Activated T-helper 17 cell treated with anti-CD3 and anti-CD28 coated beads, Interleukin-2, amount 50 U/mL, for 72 hours (primary cell): ENCODE measurements at regions not wholly inside any gene's neighbourhood (a gene's known extent, or its start where the extent isn't known, plus 50 kb on each side); places are given as distances from the start of the nearest gene placed in this dataset.
"Not testable (repeated sequence)": the region's sequence is repeated elsewhere in the genome, so short reads cannot be mapped to it uniquely, and the experiment has no call there.

Source experiments
- ATAC-seq: fragments of 150-1000 bp; cut with Tn5 transposase; replicated peaks from 2 replicates; pipeline ENCODE4 v1.10.0; 2021; ENCODE audit warnings: mild to moderate bottlenecking, moderate library complexity
- H3K27ac Mint-ChIP-seq: one replicate; pipeline ENCODE4 v1.8.0; 2022; ENCODE audit warnings: mixed read lengths
- H3K27me3 Mint-ChIP-seq: one replicate; pipeline ENCODE4 v1.8.0; 2022; ENCODE audit warnings: mixed read lengths
- H3K36me3 Mint-ChIP-seq: one replicate; pipeline ENCODE4 v1.8.0; 2022; ENCODE audit warnings: low read depth, mild to moderate bottlenecking, mixed read lengths
- H3K4me1 Mint-ChIP-seq: one replicate; pipeline ENCODE4 v1.8.0; 2022; ENCODE audit warnings: mixed read lengths
- H3K4me3 Mint-ChIP-seq: one replicate; pipeline ENCODE4 v1.8.0; 2022; ENCODE audit warnings: mild to moderate bottlenecking, mixed read lengths
- H3K9me3 Mint-ChIP-seq: one replicate; pipeline ENCODE4 v1.8.0; 2022; ENCODE audit warnings: mixed read lengths

DNA sequence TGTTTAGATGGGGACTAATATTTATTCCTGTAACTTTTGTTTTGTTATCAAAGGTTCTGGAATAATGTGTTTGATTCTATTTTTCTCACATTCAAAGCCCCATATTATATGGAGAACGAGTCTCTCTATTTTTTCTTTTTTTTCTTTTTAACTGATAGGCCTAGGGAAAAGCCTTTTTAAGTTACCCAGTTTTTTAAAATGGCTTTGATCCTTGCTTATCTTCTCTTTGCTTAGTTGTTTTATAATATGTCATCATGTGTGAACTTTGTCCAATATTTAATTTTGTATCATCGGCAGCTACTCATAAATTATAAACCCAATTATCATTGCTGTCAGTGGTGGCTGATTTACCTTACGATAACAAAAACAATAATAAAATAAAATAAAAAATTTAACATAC, 610.3 kb upstream of the BCHE start:
- Mint-ChIP-seq H3K36me3 (no peaks in the 10 kb centered on the region), H3K27me3 (no peaks in the 10 kb centered on the region), H3K27ac (no peak overlapping the region), H3K4me1 (no peaks in the 10 kb centered on the region), H3K4me3 (no peak overlapping the region), H3K9me3 (peaks cover 7% of the 10 kb centered on the region)
- ATAC-seq = no peak

DNA sequence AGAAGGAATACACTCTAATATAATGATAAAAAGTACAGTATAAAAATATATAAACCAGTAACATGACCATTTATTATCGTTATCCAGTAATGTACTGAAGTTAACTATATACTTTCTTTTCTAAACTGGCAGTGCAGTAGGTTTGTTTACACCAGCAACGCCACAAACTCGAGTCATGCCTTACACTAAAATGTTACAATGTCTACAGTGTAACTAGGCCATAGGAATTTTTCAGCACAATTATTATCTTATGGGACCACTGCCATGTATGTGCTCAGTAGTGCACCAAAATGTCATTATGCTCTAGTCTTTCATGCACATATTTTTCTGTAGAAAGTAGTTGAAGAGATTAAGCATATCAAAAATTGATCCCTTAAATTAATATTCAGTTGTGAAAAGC, 609.8 kb upstream of the BCHE start:
- Mint-ChIP-seq H3K27ac (no peak overlapping the region), H3K36me3 (no peaks in the 10 kb centered on the region), H3K9me3 (peaks cover 12% of the 10 kb centered on the region), H3K4me1 (no peaks in the 10 kb centered on the region), H3K4me3 (no peak overlapping the region), H3K27me3 (no peaks in the 10 kb centered on the region)
- ATAC-seq = no peak

DNA sequence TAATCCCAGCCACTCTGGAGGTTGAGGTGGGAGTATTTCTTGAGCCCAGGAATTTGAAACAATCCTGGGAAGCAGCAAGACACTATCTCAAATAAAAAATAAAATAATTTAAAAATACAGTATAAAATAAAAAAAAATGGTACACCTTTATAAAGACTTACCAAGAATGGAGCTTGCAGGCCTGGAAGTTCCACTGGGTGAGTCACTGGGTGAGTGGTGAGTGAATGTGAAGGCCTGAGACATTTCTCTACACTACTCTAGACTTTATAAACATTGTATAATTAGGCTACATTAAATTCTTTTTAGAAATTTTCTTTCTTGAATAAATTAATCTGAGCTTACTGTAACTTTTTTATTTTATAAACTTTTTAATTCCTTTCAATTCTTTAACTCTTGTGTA, 609.1 kb upstream of the BCHE start:
- no peaks in the 10 kb centered on the region for H3K27me3 Mint-ChIP-seq
- ATAC-seq = no peak
- H3K9me3 Mint-ChIP-seq = peaks cover 12% of the 10 kb centered on the region
- no peak overlapping the region for H3K4me3 Mint-ChIP-seq
- H3K27ac Mint-ChIP-seq = no peak overlapping the region
- H3K4me1 Mint-ChIP-seq = no peaks in the 10 kb centered on the region
- no peaks in the 10 kb centered on the region for H3K36me3 Mint-ChIP-seq

DNA sequence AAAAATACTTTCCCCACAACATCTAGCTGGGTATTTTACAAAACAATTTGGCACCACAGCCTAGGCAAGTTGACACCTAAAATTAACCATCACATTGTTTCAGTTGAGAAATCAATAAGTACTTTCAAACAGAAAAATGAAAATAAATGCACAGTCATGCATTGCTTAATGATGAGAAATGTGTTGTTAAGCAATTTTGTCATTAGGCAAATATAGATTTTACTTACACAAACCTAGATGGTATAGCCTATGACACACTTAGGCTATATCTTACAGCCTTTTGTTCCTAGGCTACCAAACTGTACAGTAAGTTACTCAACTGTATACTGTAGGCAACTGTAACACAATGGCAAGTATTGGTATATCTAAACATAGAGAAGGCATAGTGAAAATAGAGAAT, 608.6 kb upstream of the BCHE start:
- H3K4me1 Mint-ChIP-seq = no peaks in the 10 kb centered on the region
- no peaks in the 10 kb centered on the region for H3K27me3 Mint-ChIP-seq
- H3K36me3 Mint-ChIP-seq = no peaks in the 10 kb centered on the region
- no peak overlapping the region for H3K4me3 Mint-ChIP-seq
- peaks cover 15% of the 10 kb centered on the region for H3K9me3 Mint-ChIP-seq
- H3K27ac Mint-ChIP-seq = no peak overlapping the region
- ATAC-seq = no peak

DNA sequence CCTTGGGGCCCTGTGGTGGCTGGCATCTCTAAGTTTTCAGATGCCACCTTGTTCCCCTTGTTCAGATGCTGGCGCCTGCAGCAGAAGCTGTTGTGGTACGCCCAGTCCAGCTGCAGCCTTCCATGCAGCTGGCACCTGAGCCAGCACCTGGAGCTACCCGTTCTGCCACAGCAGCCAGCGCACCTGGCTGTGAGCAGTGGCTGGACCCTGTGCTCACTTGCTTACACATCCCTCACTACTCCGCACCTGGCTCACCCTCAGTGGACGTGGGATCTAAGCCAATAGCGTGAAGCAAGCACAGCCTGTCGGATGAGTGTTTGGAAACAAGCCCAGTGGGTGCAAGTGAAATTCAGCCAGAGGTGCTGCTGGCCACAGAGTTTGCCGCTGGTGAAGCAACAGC, 607.5 kb upstream of the BCHE start:
- Mint-ChIP-seq H3K27me3 (no peaks in the 10 kb centered on the region), H3K4me1 (no peaks in the 10 kb centered on the region), H3K27ac (no peak overlapping the region), H3K4me3 (no peak overlapping the region), H3K9me3 (peaks cover 16% of the 10 kb centered on the region), H3K36me3 (no peaks in the 10 kb centered on the region)
- no peak for ATAC-seq

DNA sequence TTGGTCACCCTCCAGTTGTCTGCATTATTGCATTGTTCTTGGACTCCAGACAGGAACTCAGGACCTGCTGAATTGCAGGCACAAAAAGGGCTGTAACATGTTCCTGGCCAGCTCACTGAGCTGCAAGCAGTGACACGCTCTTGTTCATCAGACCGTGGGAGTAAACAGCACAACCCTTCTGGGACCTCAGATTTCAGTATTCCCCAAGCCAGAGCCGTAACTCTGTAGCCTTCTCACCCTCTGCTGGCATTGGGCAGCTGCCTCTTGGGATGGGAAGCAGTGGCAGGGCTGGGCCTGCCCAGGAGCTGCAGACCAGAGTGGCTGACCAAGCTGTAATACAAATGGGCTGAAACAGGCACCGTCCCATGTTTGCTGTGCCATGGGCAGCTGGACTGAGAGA, 607.1 kb upstream of the BCHE start:
- no peak overlapping the region for H3K27ac Mint-ChIP-seq
- ATAC-seq = no peak
- no peaks in the 10 kb centered on the region for H3K36me3 Mint-ChIP-seq
- no peaks in the 10 kb centered on the region for H3K27me3 Mint-ChIP-seq
- H3K4me1 Mint-ChIP-seq = no peaks in the 10 kb centered on the region
- H3K4me3 Mint-ChIP-seq = no peak overlapping the region
- peaks cover 16% of the 10 kb centered on the region for H3K9me3 Mint-ChIP-seq

DNA sequence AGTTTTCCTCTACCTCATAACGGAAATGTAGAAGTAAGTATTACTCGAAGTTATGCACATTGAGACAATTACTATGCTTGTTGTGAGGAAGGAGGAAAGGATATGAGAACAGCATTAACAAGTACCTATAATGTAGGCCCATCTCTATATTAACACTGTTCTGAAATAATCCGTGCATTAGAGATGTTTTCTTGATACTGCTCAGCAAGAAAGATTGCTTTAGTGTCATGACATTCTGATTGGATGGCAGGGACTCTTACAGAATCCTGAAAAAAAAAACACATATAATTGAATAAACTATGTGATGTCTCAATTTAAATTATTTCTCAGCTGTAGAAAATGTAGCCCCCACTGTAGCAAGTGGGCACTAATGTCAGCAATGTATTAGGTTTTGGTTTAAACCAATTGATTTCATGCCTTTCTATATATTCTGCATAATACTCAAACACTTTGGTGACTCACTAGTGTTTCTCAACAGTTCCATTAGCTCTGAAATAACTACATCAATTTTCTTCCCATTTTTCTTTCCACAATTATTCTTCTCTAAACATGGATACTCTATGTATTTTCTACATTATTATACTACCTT, 598.3 kb upstream of the BCHE start:
- Mint-ChIP-seq H3K27ac (no peak overlapping the region), H3K4me1 (no peaks in the 10 kb centered on the region), H3K4me3 (no peak overlapping the region), H3K9me3 (peaks cover 2% of the 10 kb centered on the region), H3K27me3 (no peaks in the 10 kb centered on the region), H3K36me3 (no peaks in the 10 kb centered on the region)
- ATAC-seq = no peak

DNA sequence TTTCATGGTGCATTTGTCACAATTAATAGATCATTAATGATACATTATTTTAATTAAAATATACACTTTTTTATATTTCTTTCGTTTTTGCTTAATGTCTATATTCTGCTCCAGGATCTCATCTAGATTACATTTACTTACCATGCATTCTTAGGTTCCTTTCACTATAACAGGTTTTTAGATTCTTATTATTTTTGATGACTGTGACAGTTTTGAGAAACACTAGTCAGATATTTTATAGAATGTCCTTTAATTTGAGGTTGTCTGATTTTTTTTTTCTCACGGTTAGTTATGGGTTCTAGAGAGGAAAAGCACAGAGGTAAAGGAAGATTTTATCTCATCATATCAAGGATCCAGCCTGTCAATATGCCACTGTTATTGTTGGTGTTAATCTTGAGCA, 595.8 kb upstream of the BCHE start:
- Mint-ChIP-seq H3K36me3 (no peaks in the 10 kb centered on the region), H3K4me3 (no peak overlapping the region), H3K9me3 (peaks cover 5% of the 10 kb centered on the region), H3K27me3 (no peaks in the 10 kb centered on the region), H3K4me1 (no peaks in the 10 kb centered on the region), H3K27ac (no peak overlapping the region)
- ATAC-seq = no peak

DNA sequence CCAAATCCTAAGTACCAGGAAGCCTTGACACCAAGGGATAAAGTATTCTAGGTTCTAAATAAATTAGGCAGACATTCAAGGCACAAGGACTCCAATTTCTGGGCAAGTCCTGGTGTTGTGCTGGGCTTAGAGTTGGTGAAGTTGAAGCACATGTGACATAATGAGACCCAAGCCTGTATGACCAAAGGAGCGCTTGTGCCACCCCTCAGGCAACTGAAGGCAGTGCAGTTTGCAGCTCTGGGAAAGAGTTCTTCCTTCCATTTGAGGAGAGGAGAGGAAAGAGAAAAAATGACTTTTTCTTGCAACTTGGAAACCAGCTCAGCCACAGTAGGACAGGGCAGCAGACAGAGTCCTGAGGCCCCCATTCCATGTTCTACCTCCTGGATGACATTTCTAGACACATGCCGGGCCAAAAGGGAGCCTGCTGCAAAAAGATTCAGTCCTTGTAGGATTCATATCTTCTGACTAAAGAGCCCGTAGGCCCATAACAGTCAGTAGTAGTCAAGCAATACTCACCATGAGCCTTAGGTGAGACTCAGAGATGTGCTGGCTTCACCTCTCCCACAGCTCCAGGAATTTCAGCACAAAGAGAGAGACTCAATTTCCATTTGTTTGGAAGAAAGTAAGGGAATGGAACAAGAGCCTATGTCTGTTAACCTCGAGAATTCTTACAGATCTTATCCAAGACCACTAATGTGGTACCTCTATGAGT, 588.8 kb upstream of the BCHE start:
- Mint-ChIP-seq H3K4me3 (no peak overlapping the region), H3K36me3 (no peaks in the 10 kb centered on the region), H3K27me3 (no peaks in the 10 kb centered on the region), H3K27ac (no peak overlapping the region), H3K4me1 (no peaks in the 10 kb centered on the region), H3K9me3 (peaks cover 28% of the 10 kb centered on the region)
- no peak for ATAC-seq

DNA sequence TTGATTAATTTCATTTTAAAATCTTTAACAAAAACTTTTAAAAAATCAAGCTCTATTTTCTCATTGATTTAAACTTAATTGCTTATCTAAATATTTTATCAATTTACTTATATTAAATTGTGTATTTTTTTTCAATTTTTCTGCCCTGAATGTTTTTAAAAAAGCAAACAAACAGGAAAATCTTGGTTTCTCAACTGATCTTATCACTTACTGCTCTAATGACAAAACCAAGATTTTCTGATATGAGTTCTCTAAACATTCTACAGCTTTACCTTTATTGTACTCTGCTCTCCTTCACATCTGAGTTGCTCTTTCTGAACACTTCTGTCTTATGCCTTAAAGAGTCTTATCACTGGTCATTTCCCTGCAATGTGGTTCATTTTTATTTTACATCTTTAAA, 587.8 kb upstream of the BCHE start:
- no peaks in the 10 kb centered on the region for H3K4me1 Mint-ChIP-seq
- ATAC-seq = no peak
- no peaks in the 10 kb centered on the region for H3K27me3 Mint-ChIP-seq
- no peak overlapping the region for H3K4me3 Mint-ChIP-seq
- no peak overlapping the region for H3K27ac Mint-ChIP-seq
- peaks cover 31% of the 10 kb centered on the region for H3K9me3 Mint-ChIP-seq
- H3K36me3 Mint-ChIP-seq = no peaks in the 10 kb centered on the region

DNA sequence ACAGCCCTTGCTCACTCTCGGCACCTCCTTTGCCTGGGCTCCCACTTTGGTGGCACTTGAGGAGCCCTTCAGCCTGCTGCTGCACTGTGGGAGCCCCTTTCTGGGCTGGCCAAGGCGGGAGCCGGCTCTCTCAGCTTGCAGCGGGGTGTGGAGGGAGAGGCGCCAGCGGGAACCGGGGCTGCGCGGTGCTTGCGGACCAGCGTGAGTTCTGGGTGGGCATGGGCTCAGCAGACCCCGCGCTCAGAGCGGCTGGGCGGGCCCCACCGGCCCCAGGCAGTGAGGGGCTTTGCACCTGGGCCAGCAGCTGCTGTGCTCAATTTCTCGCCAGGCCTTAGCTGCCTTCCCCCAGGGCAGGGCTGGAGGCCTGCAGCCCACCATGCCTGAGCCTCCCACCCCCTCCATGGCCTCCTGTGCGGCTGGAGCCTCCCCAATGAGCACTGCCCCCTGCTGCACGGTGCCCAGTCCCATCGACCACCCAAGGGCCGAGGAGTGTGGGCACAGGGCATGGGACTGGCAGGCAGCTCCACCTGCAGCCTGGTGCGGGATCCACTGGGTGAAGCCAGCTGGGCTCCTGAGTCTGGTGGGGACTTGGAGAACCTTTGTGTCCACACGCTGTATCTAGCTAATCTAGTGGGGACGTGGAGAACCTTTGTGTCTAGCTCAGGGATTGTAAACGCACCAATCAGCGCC, 586.7 kb upstream of the BCHE start:
- H3K36me3 Mint-ChIP-seq, H3K4me1 Mint-ChIP-seq, H3K27ac Mint-ChIP-seq, H3K27me3 Mint-ChIP-seq, H3K4me3 Mint-ChIP-seq, ATAC-seq: not testable (repeated sequence)
- peaks cover 32% of the 10 kb centered on the region for H3K9me3 Mint-ChIP-seq

DNA sequence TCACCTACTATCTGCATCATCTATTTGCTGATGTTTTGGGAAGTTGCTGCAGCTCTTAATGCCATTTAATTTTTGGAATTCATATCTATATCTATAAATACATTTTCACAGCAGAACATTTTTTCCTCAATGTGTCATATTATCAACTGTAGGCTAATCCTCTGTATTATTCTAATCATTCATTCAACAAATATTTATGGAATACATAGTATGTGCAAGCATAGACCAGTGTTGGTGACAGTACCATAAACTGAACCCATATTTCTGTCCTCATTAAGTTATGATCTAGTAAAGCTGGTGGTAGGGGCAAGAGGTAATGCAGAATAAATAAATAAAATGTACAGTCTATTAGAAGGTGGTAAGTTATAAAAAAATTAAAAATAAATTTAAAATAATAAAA, 585.3 kb upstream of the BCHE start:
- peaks cover 27% of the 10 kb centered on the region for H3K9me3 Mint-ChIP-seq
- H3K36me3 Mint-ChIP-seq = no peaks in the 10 kb centered on the region
- H3K27ac Mint-ChIP-seq = no peak overlapping the region

DNA sequence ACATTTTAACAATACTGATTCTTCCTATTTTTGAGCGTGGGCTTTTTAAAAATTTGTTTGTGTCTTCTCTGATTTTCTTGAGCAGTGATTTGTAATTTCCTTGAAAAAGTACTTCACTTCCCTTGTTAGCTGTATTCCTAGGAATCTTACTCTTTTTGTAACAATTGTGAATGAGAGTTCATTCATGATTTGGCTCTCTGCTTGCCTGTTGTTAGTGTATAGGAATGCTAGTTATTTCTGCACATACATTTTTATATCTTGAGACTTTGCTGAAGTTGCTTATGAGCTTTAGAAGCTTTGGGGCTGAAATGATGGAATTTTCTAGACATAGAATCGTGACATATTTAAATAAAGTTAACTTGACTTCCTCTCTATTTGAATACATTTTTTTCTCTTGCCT, 582.8 kb upstream of the BCHE start:
- no peak for ATAC-seq
- H3K27me3 Mint-ChIP-seq = no peaks in the 10 kb centered on the region
- no peak overlapping the region for H3K4me3 Mint-ChIP-seq
- no peak overlapping the region for H3K27ac Mint-ChIP-seq
- peaks cover 15% of the 10 kb centered on the region for H3K9me3 Mint-ChIP-seq
- no peaks in the 10 kb centered on the region for H3K4me1 Mint-ChIP-seq
- H3K36me3 Mint-ChIP-seq = no peaks in the 10 kb centered on the region

More for the DNA sequence above, 585.3 kb upstream of the BCHE start:
- Mint-ChIP-seq H3K4me3 (no peak overlapping the region), H3K4me1 (no peaks in the 10 kb centered on the region), H3K27me3 (no peaks in the 10 kb centered on the region)
- no peak for ATAC-seq

DNA sequence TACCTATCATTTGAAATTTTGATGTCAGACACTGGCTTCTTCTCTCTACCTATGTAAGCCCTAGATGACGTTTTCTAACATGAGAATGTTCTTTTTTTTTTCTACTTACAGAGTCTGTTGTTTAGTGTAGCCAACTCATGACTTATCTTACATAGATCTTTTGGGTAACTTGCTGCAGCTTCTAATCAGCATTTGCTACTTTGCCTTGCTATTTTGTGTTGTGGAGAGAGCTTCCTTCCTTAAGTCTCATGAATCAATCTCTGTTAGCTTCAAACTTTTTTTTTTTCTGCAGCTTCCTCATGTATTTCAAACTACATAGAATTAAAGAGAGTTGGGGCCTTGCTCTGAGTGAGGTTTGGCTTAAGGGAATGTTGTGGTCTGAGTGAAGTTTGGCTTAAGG, 568.7 kb upstream of the BCHE start:
- ATAC-seq = no peak
- Mint-ChIP-seq H3K4me3 (no peak overlapping the region), H3K36me3 (no peaks in the 10 kb centered on the region), H3K27ac (no peak overlapping the region), H3K27me3 (no peaks in the 10 kb centered on the region), H3K4me1 (no peaks in the 10 kb centered on the region), H3K9me3 (no peaks in the 10 kb centered on the region)

DNA sequence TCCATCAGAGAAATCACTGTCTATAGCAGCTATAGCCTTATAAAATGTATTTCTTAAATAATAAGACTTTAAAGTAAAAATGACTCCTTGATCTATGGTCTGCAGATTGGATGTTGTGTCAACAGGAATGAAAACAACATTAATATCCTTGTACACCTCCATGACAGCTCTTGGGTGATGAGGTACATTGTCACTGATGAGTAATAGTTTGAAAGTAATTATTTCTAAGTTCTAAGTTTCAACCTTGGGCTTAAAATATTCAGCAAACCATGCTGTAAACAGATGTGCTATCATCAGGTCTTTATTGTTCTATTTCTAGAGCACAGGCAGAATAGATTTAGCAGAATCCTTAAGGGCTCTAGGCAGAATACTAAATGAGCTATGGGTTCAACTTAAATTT, 568.2 kb upstream of the BCHE start:
- ATAC-seq = no peak
- H3K9me3 Mint-ChIP-seq = no peaks in the 10 kb centered on the region
- no peaks in the 10 kb centered on the region for H3K4me1 Mint-ChIP-seq
- H3K36me3 Mint-ChIP-seq = no peaks in the 10 kb centered on the region
- no peaks in the 10 kb centered on the region for H3K27me3 Mint-ChIP-seq
- H3K4me3 Mint-ChIP-seq = no peak overlapping the region
- no peak overlapping the region for H3K27ac Mint-ChIP-seq
